ENCODE measurements at regions not wholly inside any gene's neighbourhood (a gene's known extent, or its start where the extent isn't known, plus 50 kb on each side); places are given as distances from the start of the nearest gene placed in this dataset.
"Not testable (repeated sequence)": the region's sequence is repeated elsewhere in the genome, so short reads cannot be mapped to it uniquely, and the experiment has no call there.

DNA sequence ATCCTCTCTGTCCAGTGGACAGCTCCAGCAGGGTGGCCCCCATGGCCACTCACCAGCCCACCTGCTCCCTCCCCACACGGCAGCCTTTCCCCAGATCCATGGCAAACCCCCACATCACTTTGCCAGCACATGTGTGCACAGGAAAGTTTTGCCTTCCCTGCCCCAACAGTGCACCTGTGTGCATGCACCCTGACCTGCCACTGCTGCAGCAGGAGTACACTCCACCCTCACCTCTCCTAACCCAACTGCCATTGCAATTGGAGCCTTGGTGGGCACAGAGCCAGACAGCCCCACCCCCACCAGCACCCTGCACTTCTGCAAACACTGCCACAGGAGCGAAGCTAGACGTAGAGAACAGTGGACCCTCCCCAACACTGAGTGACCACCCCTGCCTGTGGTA, 308.9 kb downstream of the CEP170 start:
- TF ChIP-seq, protein P1, sequence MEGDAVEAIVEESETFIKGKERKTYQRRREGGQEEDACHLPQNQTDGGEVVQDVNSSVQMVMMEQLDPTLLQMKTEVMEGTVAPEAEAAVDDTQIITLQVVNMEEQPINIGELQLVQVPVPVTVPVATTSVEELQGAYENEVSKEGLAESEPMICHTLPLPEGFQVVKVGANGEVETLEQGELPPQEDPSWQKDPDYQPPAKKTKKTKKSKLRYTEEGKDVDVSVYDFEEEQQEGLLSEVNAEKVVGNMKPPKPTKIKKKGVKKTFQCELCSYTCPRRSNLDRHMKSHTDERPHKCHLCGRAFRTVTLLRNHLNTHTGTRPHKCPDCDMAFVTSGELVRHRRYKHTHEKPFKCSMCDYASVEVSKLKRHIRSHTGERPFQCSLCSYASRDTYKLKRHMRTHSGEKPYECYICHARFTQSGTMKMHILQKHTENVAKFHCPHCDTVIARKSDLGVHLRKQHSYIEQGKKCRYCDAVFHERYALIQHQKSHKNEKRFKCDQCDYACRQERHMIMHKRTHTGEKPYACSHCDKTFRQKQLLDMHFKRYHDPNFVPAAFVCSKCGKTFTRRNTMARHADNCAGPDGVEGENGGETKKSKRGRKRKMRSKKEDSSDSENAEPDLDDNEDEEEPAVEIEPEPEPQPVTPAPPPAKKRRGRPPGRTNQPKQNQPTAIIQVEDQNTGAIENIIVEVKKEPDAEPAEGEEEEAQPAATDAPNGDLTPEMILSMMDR (IDR thresholded peaks at IDR 0.05; ENCODE audit: extremely low read depth, missing control alignments): no peak
- no peak for DNase-seq (ENCODE audit: low spot score)

DNA sequence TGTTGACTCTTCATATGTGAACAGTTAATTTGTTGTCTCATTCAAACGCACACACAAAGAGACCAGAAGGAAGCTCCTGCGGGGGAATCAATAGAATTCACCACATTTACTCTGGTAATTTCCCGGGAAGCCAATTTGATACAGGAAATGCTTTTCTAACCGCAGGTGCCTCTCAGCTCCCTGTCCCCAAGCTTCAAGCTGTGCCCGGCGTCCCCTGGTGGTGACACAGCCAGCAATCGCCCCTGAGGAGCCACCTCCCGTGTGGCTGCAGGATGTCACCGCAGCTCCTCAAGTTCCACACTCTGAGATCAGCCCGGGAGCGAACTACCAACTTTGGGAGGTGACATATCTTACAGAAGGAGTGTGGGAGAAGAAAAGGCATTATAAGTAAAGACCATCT, 318.4 kb downstream of the CEP170 start:
- not testable (repeated sequence) for DNase-seq (ENCODE audit: low spot score)

DNA sequence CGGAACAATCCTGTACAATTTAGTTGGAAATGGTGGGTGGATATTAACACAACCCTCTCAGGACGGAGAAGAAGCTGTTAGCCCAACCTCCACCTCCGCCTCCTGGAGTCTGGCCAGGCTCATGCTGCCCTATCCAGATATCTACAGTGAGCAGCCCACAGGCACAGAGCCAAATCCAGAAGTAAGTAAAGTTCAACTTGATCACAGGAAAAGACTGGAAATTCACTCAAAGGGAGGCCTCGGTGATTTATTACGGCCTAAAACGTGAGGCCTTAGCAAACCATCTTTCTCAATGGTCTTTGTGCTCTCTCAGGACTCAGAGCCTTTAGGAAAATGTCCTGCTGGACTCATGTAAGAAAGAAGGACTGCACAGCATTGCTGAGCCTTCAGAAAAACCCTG, 330.4 kb downstream of the CEP170 start:
- DNase-seq (ENCODE audit: low spot score): not testable (repeated sequence)

DNA sequence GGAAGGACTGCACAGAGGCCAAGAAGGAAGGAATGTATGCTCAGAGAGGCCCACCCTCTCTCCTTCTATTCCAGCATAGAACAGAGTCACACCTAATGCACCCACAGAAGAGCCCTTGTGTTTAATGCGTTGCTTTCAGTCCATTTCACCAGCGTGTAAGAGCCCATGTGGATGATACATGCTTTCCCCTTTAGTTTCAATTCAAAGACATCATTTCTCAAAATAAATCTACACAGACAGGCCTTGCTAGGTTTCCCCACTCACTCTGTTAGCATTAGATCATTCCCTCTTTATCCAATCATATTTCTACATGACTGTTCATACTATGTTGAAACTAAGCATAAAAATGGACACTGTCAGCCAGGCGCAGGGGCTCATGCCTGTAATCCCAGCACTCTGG, 331.5 kb downstream of the CEP170 start:
- DNase-seq (ENCODE audit: low spot score): not testable (repeated sequence)

DNA sequence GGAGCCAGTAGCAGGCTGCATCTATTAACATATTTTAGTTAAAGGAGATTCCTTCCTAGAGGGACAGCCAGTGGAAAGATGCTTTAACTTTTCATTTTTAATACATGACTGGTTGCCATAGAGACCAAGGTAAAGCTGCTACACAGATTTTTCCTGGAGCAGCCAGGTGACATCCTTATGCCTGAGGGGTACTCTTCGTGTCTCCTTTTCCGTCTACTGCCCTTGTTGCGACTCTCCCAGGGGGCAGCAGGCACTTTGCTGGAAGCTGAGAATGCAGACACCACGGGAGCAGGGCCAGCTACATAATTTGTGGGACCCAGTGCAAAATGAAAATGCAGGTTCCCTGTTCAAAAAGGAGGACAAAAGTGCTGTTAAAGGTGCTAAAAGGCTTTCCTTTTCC, 340.4 kb downstream of the CEP170 start:
- not testable (repeated sequence) for DNase-seq (ENCODE audit: low spot score)

DNA sequence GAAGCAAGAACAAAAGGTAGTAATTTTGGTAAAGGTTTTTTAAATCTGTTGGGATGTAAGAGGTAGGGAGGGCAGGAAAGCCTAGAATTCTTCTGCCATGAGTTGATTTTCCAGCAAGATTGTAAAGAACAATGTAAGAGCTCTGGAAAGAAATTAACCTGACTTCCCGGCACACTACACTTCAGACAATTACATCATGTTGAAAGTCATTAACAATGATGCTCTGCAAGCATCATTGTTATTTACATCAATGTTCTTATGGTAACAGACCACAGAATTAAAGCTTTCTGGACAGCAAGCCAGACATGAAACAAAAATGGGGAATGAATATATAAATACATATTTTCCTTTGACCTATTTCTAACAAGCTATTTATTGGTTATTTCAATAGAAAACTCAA, 342.2 kb downstream of the CEP170 start:
- not testable (repeated sequence) for DNase-seq (ENCODE audit: low spot score)

DNA sequence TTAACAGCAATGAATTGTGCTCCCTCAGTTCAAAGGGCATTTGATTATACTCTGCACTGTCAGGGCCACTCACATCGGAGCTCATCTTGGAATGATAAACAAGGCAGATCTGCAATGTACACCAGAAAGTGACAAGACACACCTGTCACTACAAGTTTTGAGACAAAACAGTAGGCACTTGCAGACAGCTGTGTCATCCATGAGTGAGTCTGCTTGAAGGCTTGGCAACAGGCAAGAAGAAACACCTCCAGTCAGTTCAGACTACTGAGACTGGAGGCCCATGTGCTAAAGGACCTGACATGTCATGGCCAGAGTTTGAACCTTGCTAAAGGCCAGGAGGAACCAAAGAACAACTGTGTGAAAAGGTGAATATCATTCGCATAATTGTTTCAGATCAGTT, 354.5 kb downstream of the CEP170 start:
- DNase-seq (ENCODE audit: low spot score): not testable (repeated sequence)

DNA sequence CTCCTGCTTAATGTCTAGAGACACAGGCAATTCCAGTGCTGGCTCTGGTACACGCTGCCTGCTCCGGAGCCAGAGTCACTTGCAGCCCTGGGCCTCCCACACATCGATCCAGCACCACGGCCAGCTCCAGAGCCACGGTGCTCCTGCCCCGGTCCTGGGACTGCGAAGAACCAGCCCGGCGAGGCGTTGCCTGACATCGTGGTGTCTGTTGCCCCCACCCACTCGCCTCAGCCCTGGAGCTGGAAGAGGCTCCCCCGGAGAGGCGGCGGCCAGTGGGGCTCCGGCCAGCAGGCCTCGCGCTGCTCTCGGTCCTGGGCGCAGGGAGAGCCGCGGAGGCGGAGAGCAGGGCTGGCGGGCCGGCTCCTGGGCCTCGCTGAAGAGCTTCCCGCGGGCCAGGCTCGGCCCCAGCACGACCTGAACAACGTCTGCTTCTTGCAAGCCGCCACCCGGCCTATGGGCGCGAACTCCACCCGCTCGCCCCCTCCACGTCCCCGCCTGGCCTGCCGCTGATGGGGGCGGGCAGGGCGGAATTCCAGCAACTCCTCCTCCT, 364.8 kb downstream of the CEP170 start:
- no peak for DNase-seq (ENCODE audit: low spot score)
- TF ChIP-seq, protein P1 (IDR thresholded peaks at IDR 0.05; ENCODE audit: extremely low read depth, missing control alignments): no peak

DNA sequence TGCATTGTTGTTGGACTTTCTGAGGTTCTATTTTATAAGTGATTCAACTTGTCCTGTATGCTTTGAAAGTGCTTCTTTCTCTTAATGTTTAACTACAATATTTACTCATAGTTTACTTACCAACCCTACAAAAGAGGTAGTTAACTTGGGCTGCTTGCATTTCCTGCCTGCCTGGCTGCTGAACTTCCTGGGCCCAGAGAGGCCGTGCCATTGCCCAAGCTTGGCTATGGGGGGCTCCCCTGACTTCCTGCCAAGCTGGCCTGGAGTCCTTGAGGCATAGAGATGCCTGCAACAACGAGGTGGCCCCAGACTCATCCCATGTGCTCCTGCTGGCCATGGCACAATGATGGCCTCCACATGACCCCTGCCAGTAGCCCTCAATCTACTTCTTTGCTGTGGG, 361.6 kb upstream of the PLD5 start:
- no peak for DNase-seq (ENCODE audit: low spot score)
- TF ChIP-seq, protein P1 (IDR thresholded peaks at IDR 0.05; ENCODE audit: extremely low read depth, missing control alignments): no peak

DNA sequence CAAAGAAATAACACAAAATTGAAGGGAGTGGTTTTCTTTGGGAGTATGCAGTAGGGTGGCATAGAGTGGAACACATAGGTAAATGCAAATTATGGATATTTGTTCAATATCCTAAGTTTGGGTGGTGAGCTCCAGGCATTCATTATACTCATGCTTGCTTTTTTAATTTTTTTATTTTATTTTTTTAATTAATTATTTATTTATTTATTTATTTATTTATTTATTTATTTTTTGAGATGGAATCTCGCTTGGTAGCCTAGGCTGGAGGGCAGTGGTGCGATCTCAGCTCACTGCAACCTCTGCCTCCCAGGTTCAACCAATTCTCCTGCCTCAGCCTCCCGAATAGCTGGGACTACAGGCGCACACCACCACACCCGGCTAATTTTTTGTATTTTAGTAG, 355.5 kb upstream of the PLD5 start:
- not testable (repeated sequence) for DNase-seq (ENCODE audit: low spot score)

DNA sequence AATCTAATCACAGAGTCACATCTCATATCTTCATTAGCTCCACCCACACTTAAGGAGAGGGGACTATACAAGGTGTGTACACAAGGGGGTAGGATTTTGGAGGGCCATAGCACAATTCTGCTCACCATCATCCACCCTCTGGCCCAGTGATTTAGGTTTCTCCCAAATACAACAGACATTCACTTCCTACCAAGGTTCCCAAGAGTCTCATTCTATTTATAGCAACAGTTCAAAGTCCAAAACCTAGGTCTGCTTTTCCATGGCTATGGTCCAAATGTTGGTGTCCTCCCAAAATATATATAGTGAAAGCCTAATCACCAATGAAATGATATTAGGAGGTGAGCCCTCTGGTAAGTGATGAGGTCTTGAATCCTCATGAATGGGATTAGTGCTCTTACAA, 353.2 kb upstream of the PLD5 start:
- TF ChIP-seq, protein P1 (IDR thresholded peaks at IDR 0.05; ENCODE audit: extremely low read depth, missing control alignments): no peak
- no peak for DNase-seq (ENCODE audit: low spot score)

DNA sequence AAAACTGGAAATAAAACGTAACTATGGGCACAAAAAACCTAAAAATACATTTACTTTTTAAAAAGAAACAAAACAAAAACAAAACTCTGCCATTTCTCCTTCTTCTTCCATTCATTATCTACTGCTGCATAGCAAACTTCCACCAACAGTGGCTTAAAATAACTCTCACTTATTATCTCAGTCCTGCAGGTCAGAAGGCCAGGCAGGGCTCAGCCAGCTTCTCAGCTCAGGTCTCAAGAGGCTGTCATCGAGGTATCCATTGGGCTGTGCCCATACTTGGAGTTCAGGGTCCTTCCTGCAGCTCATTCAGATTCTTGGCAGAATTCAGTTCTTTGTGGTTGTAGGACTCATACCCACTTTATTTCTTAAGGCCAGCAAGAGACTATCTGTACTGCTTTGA, 352.7 kb upstream of the PLD5 start:
- TF ChIP-seq, protein P1 (IDR thresholded peaks at IDR 0.05; ENCODE audit: extremely low read depth, missing control alignments): no peak
- no peak for DNase-seq (ENCODE audit: low spot score)

Measured in GM20000 (cell line).